ENCODE measurements at regions not wholly inside any gene's neighbourhood (a gene's known extent, or its start where the extent isn't known, plus 50 kb on each side); places are given as distances from the start of the nearest gene placed in this dataset.

DNA sequence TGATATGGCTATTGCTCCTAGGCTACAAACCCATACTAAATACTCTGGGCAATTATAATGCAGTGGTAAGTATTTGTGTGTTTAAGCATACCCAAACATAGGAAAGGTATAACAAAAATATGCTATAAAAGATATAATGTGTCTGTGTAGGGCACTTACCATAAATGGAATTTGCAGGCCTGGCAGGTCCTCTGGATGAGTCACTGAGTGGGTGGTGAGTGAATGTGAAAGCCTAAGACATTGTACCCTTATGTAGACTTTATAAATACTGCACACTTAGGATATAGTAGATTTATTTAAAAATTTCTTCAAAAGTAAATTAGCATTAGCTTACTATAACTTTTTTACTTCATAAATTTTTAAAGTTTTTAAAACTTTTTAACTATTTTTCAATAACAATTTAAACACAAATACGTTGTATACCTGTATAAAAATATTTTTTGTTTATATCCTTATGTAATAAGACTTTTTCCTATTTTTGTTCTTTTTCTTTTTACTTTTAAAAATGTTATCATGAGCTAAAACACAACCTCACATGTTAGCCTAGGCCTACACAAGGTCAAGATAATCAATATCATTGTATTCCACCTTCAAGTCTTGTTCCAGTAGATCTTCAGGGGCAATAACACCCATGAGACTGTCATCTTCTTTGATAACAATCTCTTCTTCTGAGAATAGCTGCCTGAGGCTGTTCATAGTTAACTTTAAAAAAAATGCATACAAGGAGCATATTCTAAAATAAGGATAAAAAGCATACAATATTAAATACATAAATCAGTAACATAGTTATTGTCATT lies 306.3 kb upstream of the RGS18 start:
- Histone ChIP-seq H3K4me3 (no peak overlapping the region), H3K4me1 (ENCODE audit: control insufficient read depth in 1 of 2, low read depth in 2 of 2) (no peaks in the 10 kb centered on the region), H3K27ac (no peak overlapping the region), H3K27me3 (replicated peaks; ENCODE audit: insufficient read depth) (no peaks in the 10 kb centered on the region), H3K36me3 (no peaks in the 10 kb centered on the region), H3K9me3 (no peaks in the 10 kb centered on the region)
- ATAC-seq (ENCODE audit: insufficient number of reproducible peaks, low FRiP score, low read depth), result no peak
- no peak for DNase-seq (ENCODE audit: low spot score)
- TF ChIP-seq, protein P1, sequence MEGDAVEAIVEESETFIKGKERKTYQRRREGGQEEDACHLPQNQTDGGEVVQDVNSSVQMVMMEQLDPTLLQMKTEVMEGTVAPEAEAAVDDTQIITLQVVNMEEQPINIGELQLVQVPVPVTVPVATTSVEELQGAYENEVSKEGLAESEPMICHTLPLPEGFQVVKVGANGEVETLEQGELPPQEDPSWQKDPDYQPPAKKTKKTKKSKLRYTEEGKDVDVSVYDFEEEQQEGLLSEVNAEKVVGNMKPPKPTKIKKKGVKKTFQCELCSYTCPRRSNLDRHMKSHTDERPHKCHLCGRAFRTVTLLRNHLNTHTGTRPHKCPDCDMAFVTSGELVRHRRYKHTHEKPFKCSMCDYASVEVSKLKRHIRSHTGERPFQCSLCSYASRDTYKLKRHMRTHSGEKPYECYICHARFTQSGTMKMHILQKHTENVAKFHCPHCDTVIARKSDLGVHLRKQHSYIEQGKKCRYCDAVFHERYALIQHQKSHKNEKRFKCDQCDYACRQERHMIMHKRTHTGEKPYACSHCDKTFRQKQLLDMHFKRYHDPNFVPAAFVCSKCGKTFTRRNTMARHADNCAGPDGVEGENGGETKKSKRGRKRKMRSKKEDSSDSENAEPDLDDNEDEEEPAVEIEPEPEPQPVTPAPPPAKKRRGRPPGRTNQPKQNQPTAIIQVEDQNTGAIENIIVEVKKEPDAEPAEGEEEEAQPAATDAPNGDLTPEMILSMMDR (IDR thresholded peaks at IDR 0.05), result no peak

DNA sequence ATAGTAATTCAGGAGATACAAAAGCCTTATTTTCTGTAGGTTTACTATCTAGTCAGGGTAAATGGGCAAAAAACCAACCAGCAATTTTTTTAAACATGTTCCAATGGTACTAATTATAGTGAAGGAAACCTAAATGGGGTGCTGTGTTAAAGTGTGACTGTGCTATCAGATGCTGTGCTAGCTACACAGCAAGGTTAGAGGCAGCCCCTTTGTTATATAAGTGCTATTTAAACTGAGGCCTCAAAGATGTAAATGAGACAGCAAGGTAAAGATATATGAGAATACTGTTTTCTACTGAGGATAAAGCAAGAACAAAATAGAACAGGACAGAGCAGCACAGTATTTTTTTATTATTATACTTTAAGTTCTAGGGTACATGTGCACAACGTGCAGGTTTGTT lies 305.4 kb upstream of the RGS18 start:
- TF ChIP-seq, protein P1 (IDR thresholded peaks at IDR 0.05), result no peak
- no peak for ATAC-seq (ENCODE audit: insufficient number of reproducible peaks, low FRiP score, low read depth)

DNA sequence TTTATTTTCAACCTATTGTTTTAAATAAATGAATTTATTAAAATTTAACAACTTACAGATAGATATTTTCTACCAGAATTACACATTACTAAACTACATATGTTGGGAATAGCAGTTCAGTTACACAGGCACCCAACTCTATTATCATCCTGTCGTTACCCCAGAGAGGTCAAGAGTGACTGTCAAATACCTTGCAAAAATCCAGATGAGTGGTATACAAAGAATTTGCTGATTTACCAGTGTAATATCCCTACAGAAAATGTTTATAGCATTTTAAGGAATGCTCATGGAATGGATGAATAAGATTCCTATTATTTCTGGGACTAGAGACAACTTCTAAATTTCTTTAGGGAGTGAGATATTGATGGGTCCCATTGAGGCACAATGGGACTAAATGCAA lies 300.7 kb upstream of the RGS18 start:
- Histone ChIP-seq H3K27ac (no peak overlapping the region), H3K4me3 (no peak overlapping the region), H3K27me3 (replicated peaks; ENCODE audit: insufficient read depth) (no peaks in the 10 kb centered on the region), H3K9me3 (no peaks in the 10 kb centered on the region), H3K4me1 (ENCODE audit: control insufficient read depth in 1 of 2, low read depth in 2 of 2) (no peaks in the 10 kb centered on the region), H3K36me3 (no peaks in the 10 kb centered on the region)
- no peak for ATAC-seq (ENCODE audit: insufficient number of reproducible peaks, low FRiP score, low read depth)
- TF ChIP-seq, protein P1 (IDR thresholded peaks at IDR 0.05), result no peak
- DNase-seq (ENCODE audit: low spot score), result no peak

More for the DNA sequence above, 305.4 kb upstream of the RGS18 start:
- no peaks in the 10 kb centered on the region for H3K4me1 ChIP-seq (ENCODE audit: control insufficient read depth in 1 of 2, low read depth in 2 of 2)
- H3K4me3 ChIP-seq, result no peak overlapping the region
- no peaks in the 10 kb centered on the region for H3K9me3 ChIP-seq
- no peaks in the 10 kb centered on the region for H3K36me3 ChIP-seq
- no peak overlapping the region for H3K27ac ChIP-seq
- no peak for DNase-seq (ENCODE audit: low spot score)
- H3K27me3 ChIP-seq (replicated peaks; ENCODE audit: insufficient read depth), result no peaks in the 10 kb centered on the region

DNA sequence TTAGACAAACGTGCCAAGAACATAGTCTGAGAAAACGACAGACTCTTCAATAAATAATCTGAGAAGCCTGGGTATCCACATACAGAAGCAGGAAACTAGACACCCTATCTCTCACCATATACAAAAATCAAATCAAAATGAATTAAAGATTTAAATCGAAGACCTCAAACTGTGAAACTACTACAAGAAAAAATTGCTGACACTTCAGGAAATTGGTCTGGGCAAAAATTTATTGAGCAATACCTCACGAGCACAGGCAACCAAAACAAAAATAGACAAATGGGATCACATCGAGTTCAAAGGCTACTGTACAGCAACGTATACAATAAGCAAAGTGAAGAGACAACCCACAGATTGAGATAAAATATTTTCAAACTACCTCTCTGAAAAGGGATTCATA lies 292.8 kb upstream of the RGS18 start:
- DNase-seq (ENCODE audit: low spot score) (no peak), ATAC-seq (ENCODE audit: insufficient number of reproducible peaks, low FRiP score, low read depth) (no peak)
- TF ChIP-seq, protein P1 (IDR thresholded peaks at IDR 0.05), result no peak
- Histone ChIP-seq H3K4me3 (no peak overlapping the region), H3K36me3 (no peaks in the 10 kb centered on the region), H3K9me3 (no peaks in the 10 kb centered on the region), H3K4me1 (ENCODE audit: control insufficient read depth in 1 of 2, low read depth in 2 of 2) (no peaks in the 10 kb centered on the region), H3K27me3 (replicated peaks; ENCODE audit: insufficient read depth) (no peaks in the 10 kb centered on the region), H3K27ac (no peak overlapping the region)

DNA sequence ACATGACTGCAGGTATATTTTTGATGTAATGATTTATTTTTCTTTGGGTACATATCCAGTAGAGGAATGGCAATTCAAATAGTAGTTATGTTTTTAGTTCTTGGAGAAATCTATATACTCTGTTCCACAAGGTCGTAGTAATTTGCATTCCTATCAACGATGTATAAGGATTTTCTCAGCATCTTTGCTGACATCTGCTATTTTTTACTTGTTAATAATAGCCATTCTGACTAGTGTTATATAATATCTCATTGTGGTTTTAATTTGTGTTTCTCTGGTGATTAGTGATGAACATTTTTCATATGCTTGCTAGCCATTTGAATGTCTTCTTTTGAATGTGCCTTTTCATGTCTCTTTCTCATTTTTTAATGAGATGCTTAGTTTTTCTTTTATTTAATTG lies 292.1 kb upstream of the RGS18 start:
- H3K27me3 ChIP-seq (replicated peaks; ENCODE audit: insufficient read depth), result no peaks in the 10 kb centered on the region
- TF ChIP-seq, protein P1 (IDR thresholded peaks at IDR 0.05), result no peak
- no peak overlapping the region for H3K4me3 ChIP-seq
- H3K9me3 ChIP-seq, result no peaks in the 10 kb centered on the region
- H3K4me1 ChIP-seq (ENCODE audit: control insufficient read depth in 1 of 2, low read depth in 2 of 2), result no peaks in the 10 kb centered on the region
- ATAC-seq (ENCODE audit: insufficient number of reproducible peaks, low FRiP score, low read depth) (no peak), DNase-seq (ENCODE audit: low spot score) (no peak)
- H3K27ac ChIP-seq, result no peak overlapping the region
- H3K36me3 ChIP-seq, result no peaks in the 10 kb centered on the region
